Adrenal gland (tissue), 9 donors: ENCODE measurements at regions not wholly inside any gene's neighbourhood (a gene's known extent, or its start where the extent isn't known, plus 50 kb on each side); places are given as distances from the start of the nearest gene placed in this dataset.

Experiments used
- DNase-seq, 7 donors: peaks; one replicate each; pipeline ENCODE4 v3.0.0-alpha.2; 2019 to 2020
- H3K27ac ChIP-seq, 5 donors: fragments of 200-600 bp; sonication (generic) in 4 of 5; 1 replicate in 3 of 5; 2 replicates in 2 of 5; pipeline versions ENCODE4 v1.5.1 to v1.8.0; 2016 to 2020; ENCODE audit warnings: mild to moderate bottlenecking in 1 of 5
- H3K27me3 ChIP-seq: fragments of 200-600 bp; 2 replicates; pipeline ENCODE4 v1.8.0; 2021
- H3K36me3 ChIP-seq, 2 donors: fragments of 200-600 bp; replicated peaks in 1 of 2; 1 replicate in 1 of 2; 2 replicates in 1 of 2; pipeline versions ENCODE4 v1.5.1 to v1.8.0; 2018 to 2022
- H3K4me1 ChIP-seq, 2 donors: fragments of 200-600 bp; replicated peaks in 1 of 2; 1 replicate in 1 of 2; 2 replicates in 1 of 2; pipeline versions ENCODE4 v1.5.1 to v1.8.0; 2018 to 2021
- H3K4me3 ChIP-seq, 4 donors: fragments of 200-600 bp; sonication (generic) in 3 of 4; one replicate each; pipeline ENCODE4 v1.5.1; 2016 to 2018
- H3K9me3 ChIP-seq, 3 donors: fragments of 200-600 bp; sonication (generic) in 1 of 3; replicated peaks in 1 of 3; 1 replicate in 2 of 3; 2 replicates in 1 of 3; pipeline versions ENCODE4 v1.5.1 to v1.8.0; 2016 to 2021
- CTCF ChIP-seq, 6 experiments: fragments of 450-650 bp in 4 of 6; fragments of 200-600 bp in 2 of 6; sonication (generic) in 1 of 6; IDR thresholded peaks; 1 replicate in 5 of 6; 2 replicates in 1 of 6; pipeline versions ENCODE4 v1.5.1 to v1.8.0; 2016 to 2021; ENCODE audit warnings: antibody characterized with exemption in 6 of 6, mild to moderate bottlenecking in 2 of 6, moderate library complexity in 1 of 6
- POLR2A ChIP-seq, 2 donors: fragments of 450-650 bp; IDR thresholded peaks; one replicate each; pipeline ENCODE4 v1.6.1; 2017; ENCODE audit warnings: antibody characterized with exemption in 2 of 2, mild to moderate bottlenecking in 2 of 2, moderate library complexity in 1 of 2
- WGBS, 4 donors: extraction: QIAGEN DNeasy Blood & Tissue Kit in 2 of 4; methylation state at CpG; one replicate each; pipeline versions ENCODE4 v1.1.5 to v1.1.7; 2013 to 2017; 5-methylcytosine and 5-hydroxymethylcytosine counted together
- intact Hi-C, 2 donors: fragments of 100-400 bp; cut with DNase I; formaldehyde crosslinking; loops; one replicate each; pipeline versions ENCODE4 v1.14.1 to v1.15.0; 2022 to 2023
- donor health status: healthy with polysubstance abuse.
- donor health status: Bipolar disorder and iron deficiency.
- donor health status: DM: yes; HTN: yes; CAD: no.
- donor health status: DM: no; HTN: no; CAD: no.
- donor health status: DM: no; HTN: no; CAD: no.

GRCh38 chr15:77732514-77733335 lies 100.0 kb upstream of the LINGO1 start:
- WGBS, 4 donors = 72 to 76% (median 74%) methylated on average over 18 to 22 of the region's 22 CpGs
- H3K36me3 ChIP-seq = no peaks in the 10 kb centered on the region
- H3K9me3 ChIP-seq = no peaks in the 10 kb centered on the region
- TF ChIP-seq POLR2A (IDR thresholded peaks at IDR 0.05) (no peak), CTCF (IDR thresholded peaks at IDR 0.05) (no peak)
- H3K27me3 ChIP-seq = no peaks in the 10 kb centered on the region
- intact Hi-C loops = no loop called here
- no peak overlapping the region for H3K4me3 ChIP-seq
- DNase-seq = no peak
- no peak overlapping the region for H3K27ac ChIP-seq
- H3K4me1 ChIP-seq = no peaks in the 10 kb centered on the region

- H3K36me3 ChIP-seq = no peaks in the 10 kb centered on the region
- no peak overlapping the region for H3K27ac ChIP-seq
- intact Hi-C loops = no loop called here
- no peaks in the 10 kb centered on the region for H3K9me3 ChIP-seq
- no peaks in the 10 kb centered on the region for H3K4me1 ChIP-seq
- H3K4me3 ChIP-seq = no peak overlapping the region
- no peak for TF ChIP-seq CTCF (IDR thresholded peaks at IDR 0.05)
- TF ChIP-seq POLR2A (IDR thresholded peaks at IDR 0.05) = no peak
- WGBS, 4 donors = 65 to 77% (median 73%) methylated on average over 5 of the region's 5 CpGs
- no peak for DNase-seq
- no peaks in the 10 kb centered on the region for H3K27me3 ChIP-seq
Observed at GRCh38 chr15:77731945-77732344, 99.2 kb upstream of the LINGO1 start.

- WGBS, 4 donors = 79 to 88% (median 84%) methylated on average over 5 to 8 of the region's 8 CpGs
- no peak for DNase-seq
- Histone ChIP-seq H3K27ac (no peak overlapping the region), H3K4me1 (no peaks in the 10 kb centered on the region), H3K4me3 (no peak overlapping the region), H3K36me3 (no peaks in the 10 kb centered on the region), H3K27me3 (no peaks in the 10 kb centered on the region), H3K9me3 (no peaks in the 10 kb centered on the region)
- intact Hi-C loops = no loop called here
- no peak for TF ChIP-seq CTCF (IDR thresholded peaks at IDR 0.05)
- no peak for TF ChIP-seq POLR2A (IDR thresholded peaks at IDR 0.05)
Observed at GRCh38 chr15:77731067-77731466, 98.4 kb upstream of the LINGO1 start.

GRCh38 chr15:77727635-77728304 lies 95.1 kb upstream of the LINGO1 start:
- H3K9me3 ChIP-seq = no peaks in the 10 kb centered on the region
- H3K27ac ChIP-seq = no peak overlapping the region
- 64 to 85% (median 73%) methylated on average over 2 to 7 of the region's 7 CpGs for whole genome bisulfite sequencing, 4 donors
- intact Hi-C loops = no loop called here
- no peaks in the 10 kb centered on the region for H3K36me3 ChIP-seq
- no peak overlapping the region for H3K4me3 ChIP-seq
- H3K27me3 ChIP-seq = no peaks in the 10 kb centered on the region
- H3K4me1 ChIP-seq = no peaks in the 10 kb centered on the region
- TF ChIP-seq CTCF (IDR thresholded peaks at IDR 0.05) (no peak), POLR2A (IDR thresholded peaks at IDR 0.05) (no peak)
- no peak for DNase-seq
